GM19025 (cell line): ENCODE measurements at regions not wholly inside any gene's neighbourhood (a gene's known extent, or its start where the extent isn't known, plus 50 kb on each side); places are given as distances from the start of the nearest gene placed in this dataset.

Source experiments
- ATAC-seq: cut with Tn5 transposase; IDR thresholded peaks from one replicate; pipeline ENCODE4 v1.9.1; 2021; ENCODE audit warnings: mild to moderate bottlenecking, low read depth, moderate library complexity; ENCODE audit not compliant: unreplicated experiment

- no peak for ATAC-seq
These were observed 244.2 kb downstream of the PPP1R2C start for GRCh38 chrX:42533761-42534160.

DNA sequence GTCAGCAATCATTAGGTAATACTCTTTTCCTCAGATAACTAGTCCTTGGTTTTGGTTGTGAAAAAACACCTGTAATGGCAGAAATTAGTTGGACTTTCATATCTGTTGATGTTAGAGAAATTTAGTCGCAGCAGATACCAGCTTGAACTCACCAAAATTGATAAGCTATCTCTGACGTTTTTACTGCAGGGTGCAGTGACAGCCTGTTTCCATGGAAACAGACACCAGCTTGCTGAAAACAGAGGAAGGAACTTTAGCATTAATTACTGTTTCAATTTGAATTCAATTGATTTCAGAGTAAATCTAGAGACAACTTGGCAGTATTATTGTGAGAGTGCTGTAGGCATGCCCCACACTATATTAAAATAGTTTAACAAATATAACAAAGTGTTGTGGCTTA is 246.5 kb downstream of the PPP1R2C start:
- ATAC-seq: no peak

DNA sequence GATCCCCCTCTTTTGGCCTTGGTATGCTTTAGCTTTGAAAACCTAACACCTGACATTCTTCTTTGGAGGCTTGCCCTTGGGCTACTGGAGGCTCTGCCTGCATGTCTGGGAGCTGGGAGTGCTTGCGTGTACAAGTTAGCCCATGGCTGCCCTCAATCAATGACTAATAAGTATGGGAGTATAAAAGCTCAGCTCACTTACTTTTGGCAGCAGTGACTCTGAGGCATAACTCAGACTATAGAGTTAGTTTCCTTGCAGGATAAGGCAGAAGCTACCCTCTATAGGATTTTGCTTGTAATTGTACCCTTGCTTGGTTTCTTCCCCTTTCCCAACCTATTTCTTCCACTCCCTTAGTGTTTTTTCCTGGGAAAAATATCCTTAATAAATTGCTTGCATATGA is 247.9 kb downstream of the PPP1R2C start:
- ATAC-seq: no peak

- no peak for ATAC-seq
These were observed 253.6 kb downstream of the PPP1R2C start for GRCh38 chrX:42524379-42524778.

- no peak for ATAC-seq
These were observed 258.2 kb downstream of the PPP1R2C start for GRCh38 chrX:42519666-42520231.

DNA sequence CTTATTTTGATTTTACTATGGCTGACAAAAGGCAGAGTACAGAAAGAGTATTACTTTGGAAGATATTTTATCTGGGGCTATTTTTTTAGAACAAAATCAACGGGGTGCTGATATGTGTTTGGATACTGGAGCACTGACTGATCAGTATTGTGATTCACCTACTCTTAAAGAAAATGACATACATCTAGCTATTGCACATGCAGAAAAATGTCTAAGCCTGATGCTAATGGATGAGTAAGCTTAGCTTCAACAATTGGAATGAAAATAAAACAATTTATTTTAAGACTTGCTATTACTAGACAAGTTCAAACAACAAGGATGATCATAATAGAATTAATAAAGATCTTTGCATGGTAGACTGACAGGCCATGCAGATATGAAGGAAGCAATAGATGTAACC is 262.0 kb downstream of the PPP1R2C start:
- no peak for ATAC-seq

- ATAC-seq: no peak
These were observed 272.9 kb downstream of the PPP1R2C start for GRCh38 chrX:42505016-42505415.

DNA sequence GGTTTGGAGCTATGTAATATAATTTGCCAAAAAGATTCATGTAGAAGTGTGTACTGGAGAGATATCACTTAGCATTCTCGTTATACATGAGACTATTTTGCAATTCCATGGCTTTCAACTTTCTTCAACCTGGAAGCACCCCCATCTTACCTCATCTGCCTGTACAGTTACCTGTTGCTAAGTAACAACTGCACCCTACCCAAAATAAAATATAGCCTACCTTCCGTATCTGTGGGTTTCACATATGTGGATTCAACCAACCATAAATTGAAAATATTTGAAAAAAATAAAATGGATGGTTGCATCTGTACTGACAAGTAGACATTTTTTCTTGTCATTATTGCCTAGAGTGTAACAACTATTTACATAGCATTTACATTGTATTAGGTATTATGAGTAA is 278.3 kb downstream of the PPP1R2C start:
- ATAC-seq: no peak

DNA sequence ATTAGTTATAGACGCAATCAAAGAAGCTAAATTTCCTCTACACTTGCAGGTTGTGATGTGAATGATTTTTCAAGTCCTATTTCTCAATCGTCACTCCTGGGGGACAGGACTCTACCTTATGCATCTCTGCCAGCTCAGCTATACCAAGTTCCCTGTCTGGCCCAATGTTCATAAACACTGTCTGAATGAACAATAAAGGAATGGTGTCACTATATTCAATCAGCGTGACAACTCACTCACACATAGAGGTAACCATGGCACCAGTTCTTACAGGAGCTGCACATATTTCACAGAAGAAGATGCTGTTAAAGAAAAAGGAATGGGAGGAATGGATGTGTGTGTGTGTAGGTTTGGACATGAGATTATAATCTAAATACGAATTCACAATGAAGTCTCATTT is 280.6 kb downstream of the PPP1R2C start:
- ATAC-seq: no peak

- ATAC-seq: no peak
These were observed 281.7 kb downstream of the PPP1R2C start for GRCh38 chrX:42496239-42496638.

GRCh38 chrX:42495139-42495538 is 282.8 kb downstream of the PPP1R2C start:
- no peak for ATAC-seq

GRCh38 chrX:42491137-42491907 is 286.6 kb downstream of the PPP1R2C start:
- ATAC-seq: no peak

- ATAC-seq: no peak
These were observed 287.9 kb downstream of the PPP1R2C start for GRCh38 chrX:42490111-42490510.

DNA sequence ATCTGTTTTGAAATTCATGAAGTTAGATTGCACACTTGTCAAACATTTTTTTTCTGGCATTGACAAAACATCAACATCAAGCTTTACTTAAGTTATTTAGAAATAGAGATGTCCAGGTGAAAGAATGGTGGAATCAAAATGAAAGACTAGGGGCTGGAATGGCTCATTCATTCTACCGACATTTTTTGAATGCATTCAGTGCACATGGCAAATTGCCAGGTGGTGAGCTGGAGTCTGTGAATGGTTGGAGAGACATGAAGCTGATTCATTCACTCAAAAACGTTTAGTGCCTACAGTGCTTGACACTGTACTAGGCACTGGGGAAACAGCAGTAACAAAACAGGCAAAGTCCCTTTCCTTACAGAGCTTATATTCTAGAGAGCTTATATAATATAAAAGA is 292.4 kb downstream of the PPP1R2C start:
- ATAC-seq: no peak

DNA sequence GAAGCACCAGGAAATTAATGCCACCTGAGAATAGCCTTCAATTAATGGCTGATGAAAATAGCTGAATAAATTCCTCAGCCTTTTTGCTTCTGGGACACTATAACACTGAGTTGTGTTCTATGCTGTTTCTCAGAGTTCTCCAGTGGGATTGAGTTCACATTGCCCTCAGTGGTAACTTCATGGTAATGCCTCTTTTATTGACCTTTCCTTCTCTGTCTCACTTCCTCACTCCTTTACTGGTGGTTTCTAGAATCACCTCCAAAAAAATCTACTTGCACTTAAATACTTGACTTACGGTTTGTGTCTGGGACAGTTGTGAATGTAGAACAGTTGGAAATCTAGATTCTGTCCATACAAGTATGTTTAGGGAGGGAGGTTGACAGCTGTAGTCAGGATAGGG is 293.7 kb downstream of the PPP1R2C start:
- no peak for ATAC-seq

GRCh38 chrX:42477396-42477795 is 300.6 kb downstream of the PPP1R2C start:
- ATAC-seq: no peak

- no peak for ATAC-seq
These were observed 305.2 kb downstream of the PPP1R2C start for GRCh38 chrX:42472727-42473126.

DNA sequence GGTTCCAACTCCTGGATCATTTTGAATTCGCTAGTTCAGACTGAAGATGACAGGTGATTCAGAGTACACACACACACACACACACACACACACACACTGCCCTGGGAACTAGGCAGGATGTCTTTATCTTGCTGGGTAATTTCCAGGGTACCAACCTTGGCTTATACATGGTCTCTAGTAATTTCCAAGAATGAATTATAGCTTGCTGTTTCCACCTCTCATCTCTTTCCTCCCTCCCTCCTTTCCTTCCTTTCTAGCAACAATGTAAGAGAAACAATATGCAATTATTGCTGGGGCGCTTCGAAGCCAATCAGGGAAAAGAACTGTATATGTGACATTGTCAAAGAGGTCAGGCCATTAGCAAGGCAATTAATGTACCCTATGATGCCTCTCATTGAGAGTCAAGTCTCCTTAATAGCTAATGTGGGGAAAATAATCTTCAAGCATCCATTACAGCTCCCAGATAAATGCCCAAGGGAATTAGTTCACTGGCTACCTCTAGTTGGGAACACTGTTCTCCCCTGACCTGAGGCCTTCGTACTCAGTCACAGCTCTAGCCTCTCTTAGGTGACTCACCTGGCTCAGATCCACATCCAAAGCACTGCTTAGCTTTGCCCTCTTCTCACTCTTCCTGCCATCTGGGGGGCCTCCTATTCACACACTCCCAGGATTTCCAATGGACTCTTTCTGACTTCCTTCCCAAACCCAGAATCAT is 311.5 kb downstream of the PPP1R2C start:
- ATAC-seq: no peak

- ATAC-seq: no peak
These were observed 312.1 kb downstream of the PPP1R2C start for GRCh38 chrX:42465821-42466220.

GRCh38 chrX:42463706-42464490 is 314.1 kb downstream of the PPP1R2C start:
- ATAC-seq: no peak

DNA sequence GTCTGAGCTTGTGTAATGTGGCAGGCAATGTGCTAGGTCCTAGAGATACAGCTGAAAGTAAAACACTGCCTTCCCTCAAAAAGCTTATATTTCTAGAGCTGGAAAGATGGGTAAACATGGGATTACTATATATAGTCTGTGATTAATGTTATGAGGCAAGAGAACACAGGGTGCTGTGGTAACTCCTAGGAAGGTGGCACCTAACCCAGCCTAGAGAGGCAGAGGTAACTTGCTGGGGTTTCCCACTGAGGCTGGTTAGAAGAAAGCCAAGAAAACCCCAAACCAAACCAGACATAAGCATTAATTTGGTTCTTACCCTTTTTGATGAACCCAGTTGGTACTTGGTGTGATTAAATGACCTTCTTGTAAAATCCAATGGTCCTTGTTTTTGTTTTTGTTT is 315.0 kb downstream of the PPP1R2C start:
- no peak for ATAC-seq
